ENCODE measurements at regions not wholly inside any gene's neighbourhood (a gene's known extent, or its start where the extent isn't known, plus 50 kb on each side); places are given as distances from the start of the nearest gene placed in this dataset.

DNA sequence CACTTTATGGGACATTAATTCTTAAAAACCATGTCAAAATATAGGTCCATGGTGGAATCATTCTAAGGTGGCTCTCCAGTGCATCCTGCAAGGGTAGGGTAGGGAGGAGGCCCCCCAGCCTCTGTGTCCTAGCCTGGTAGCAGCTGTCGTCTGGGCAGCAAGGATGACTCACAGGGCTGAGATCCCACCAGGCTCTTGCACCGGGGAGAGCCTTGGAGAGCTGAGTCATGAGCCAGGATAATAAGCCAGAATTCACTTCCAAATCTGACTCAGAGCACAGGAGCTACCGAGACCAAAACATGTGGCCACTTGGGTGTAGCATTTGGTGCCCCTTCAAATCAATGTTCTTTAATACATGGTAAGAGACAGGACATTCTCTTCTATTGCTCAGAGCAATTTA lies 298.5 kb downstream of the NEBL start:
- TF ChIP-seq, protein P1, sequence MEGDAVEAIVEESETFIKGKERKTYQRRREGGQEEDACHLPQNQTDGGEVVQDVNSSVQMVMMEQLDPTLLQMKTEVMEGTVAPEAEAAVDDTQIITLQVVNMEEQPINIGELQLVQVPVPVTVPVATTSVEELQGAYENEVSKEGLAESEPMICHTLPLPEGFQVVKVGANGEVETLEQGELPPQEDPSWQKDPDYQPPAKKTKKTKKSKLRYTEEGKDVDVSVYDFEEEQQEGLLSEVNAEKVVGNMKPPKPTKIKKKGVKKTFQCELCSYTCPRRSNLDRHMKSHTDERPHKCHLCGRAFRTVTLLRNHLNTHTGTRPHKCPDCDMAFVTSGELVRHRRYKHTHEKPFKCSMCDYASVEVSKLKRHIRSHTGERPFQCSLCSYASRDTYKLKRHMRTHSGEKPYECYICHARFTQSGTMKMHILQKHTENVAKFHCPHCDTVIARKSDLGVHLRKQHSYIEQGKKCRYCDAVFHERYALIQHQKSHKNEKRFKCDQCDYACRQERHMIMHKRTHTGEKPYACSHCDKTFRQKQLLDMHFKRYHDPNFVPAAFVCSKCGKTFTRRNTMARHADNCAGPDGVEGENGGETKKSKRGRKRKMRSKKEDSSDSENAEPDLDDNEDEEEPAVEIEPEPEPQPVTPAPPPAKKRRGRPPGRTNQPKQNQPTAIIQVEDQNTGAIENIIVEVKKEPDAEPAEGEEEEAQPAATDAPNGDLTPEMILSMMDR (IDR thresholded peaks at IDR 0.05; ENCODE audit: control extremely low read depth in 1 of 3, insufficient read depth in 1 of 3, low read depth in 1 of 3, low read length in 3 of 3): no peak
- TF ChIP-seq JUN (IDR thresholded peaks at IDR 0.05; ENCODE audit: low read depth, low read length): no peak
- no peak for TF ChIP-seq CEBPB (IDR thresholded peaks at IDR 0.05; ENCODE audit: low read depth, low read length)
- no peak for TF ChIP-seq BRCA1 (IDR thresholded peaks at IDR 0.05; ENCODE audit: low read depth, low read length)
- no peak for TF ChIP-seq EP300 (IDR thresholded peaks at IDR 0.05; ENCODE audit: borderline replicate concordance in 1 of 2, low read depth in 2 of 2, low read length in 2 of 2)
- TF ChIP-seq SP1 (IDR thresholded peaks at IDR 0.05; ENCODE audit: low read depth, low read length): no peak

All from H1 (cell line).